Stimulated activated effector memory CD8-positive, alpha-beta T cell treated with anti-CD3 and anti-CD28 coated beads, Interleukin-12 subunit alpha, Interleukin-12 subunit beta, amount 100 ng/mL, for 72 hours (primary cell): ENCODE measurements at regions not wholly inside any gene's neighbourhood (a gene's known extent, or its start where the extent isn't known, plus 50 kb on each side); places are given as distances from the start of the nearest gene placed in this dataset.

Experiments used
- ATAC-seq: fragments of 150-1000 bp; cut with Tn5 transposase; 2 replicates; pipeline ENCODE4 v1.10.0; 2021
- DNase-seq, 2 donors: peaks; one replicate each; pipeline ENCODE4 v3.0.0; 2021 to 2022; ENCODE audit warnings: low spot score in 2 of 2
- H3K27ac Mint-ChIP-seq: one replicate; pipeline ENCODE4 v1.8.0; 2022; ENCODE audit warnings: mild to moderate bottlenecking, mixed read lengths
- H3K36me3 Mint-ChIP-seq: one replicate; pipeline ENCODE4 v1.8.0; 2022; ENCODE audit warnings: mild to moderate bottlenecking, mixed read lengths
- H3K4me1 Mint-ChIP-seq: one replicate; pipeline ENCODE4 v1.8.0; 2022; ENCODE audit warnings: mixed read lengths
- H3K4me3 Mint-ChIP-seq: one replicate; pipeline ENCODE4 v1.8.0; 2022; ENCODE audit warnings: mild to moderate bottlenecking, mixed read lengths
- H3K9me3 Mint-ChIP-seq: one replicate; pipeline ENCODE4 v1.8.0; 2022; ENCODE audit warnings: mixed read lengths

GRCh38 chr2:66930339-66931220 lies 466.6 kb upstream of the ETAA1 start:
- H3K36me3 Mint-ChIP-seq, result no peaks in the 10 kb centered on the region
- peaks cover 6% of the 10 kb centered on the region for H3K9me3 Mint-ChIP-seq
- DNase-seq, result no peak
- H3K27ac Mint-ChIP-seq, result no peak overlapping the region
- no peak overlapping the region for H3K4me3 Mint-ChIP-seq
- no peak for ATAC-seq
- H3K4me1 Mint-ChIP-seq, result no peaks in the 10 kb centered on the region

DNA sequence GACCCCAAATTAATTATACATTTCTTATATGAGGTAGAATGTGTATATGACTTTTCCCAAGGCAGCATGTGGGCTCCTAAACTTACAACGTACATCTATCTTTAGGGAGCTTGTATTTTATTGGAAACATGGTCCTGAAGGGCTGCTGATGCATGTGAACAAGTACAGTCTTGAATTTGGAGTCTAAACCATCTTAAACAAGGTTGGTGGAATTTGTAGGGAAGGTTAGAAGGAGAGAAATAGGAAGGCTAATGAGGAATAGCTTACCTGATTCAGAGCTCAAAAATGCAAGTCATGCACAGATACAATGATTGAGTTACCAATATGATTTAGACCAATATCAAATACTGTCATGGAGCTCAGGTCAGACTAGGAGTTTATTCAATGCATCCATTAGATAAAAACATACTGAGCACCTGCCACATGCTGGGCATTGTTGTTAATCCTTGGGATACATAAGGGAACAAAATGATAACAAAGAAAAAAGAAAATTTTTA lies 458.6 kb upstream of the ETAA1 start:
- DNase-seq, result no peak
- Mint-ChIP-seq H3K27ac (no peak overlapping the region), H3K9me3 (peaks cover 7% of the 10 kb centered on the region), H3K36me3 (no peaks in the 10 kb centered on the region), H3K4me3 (no peak overlapping the region), H3K4me1 (no peaks in the 10 kb centered on the region)
- no peak for ATAC-seq

GRCh38 chr2:66940080-66940479 lies 457.1 kb upstream of the ETAA1 start:
- ATAC-seq, result no peak
- DNase-seq, result no peak
- H3K4me3 Mint-ChIP-seq, result no peak overlapping the region
- H3K27ac Mint-ChIP-seq, result no peak overlapping the region
- peaks cover 10% of the 10 kb centered on the region for H3K9me3 Mint-ChIP-seq
- H3K4me1 Mint-ChIP-seq, result no peaks in the 10 kb centered on the region
- H3K36me3 Mint-ChIP-seq, result no peaks in the 10 kb centered on the region

- Mint-ChIP-seq H3K4me1 (no peaks in the 10 kb centered on the region), H3K36me3 (no peaks in the 10 kb centered on the region), H3K9me3 (peaks cover 11% of the 10 kb centered on the region), H3K4me3 (no peak overlapping the region), H3K27ac (no peak overlapping the region)
- DNase-seq, result no peak
- no peak for ATAC-seq
Observed at GRCh38 chr2:66948234-66948633, 448.9 kb upstream of the ETAA1 start.

DNA sequence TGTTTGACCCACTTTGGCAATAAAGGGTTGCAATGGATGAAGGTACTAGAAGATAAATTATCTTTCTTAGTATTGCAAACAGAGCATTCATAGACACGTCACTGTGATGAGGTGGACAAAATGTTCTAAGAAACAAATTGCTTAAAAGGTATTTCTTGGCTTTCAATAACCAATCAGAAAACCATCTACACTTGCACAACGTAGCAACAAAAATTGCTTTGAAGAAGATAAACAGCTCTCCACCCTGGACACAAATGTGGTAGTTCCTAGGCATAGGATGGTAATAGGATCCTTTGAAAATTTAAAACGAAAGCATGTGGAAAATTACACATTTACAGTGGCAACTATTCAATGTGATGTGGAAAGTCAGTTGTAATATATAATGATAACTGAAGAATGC lies 439.9 kb upstream of the ETAA1 start:
- Mint-ChIP-seq H3K27ac (no peak overlapping the region), H3K36me3 (no peaks in the 10 kb centered on the region), H3K9me3 (peaks cover 7% of the 10 kb centered on the region), H3K4me1 (no peaks in the 10 kb centered on the region), H3K4me3 (no peak overlapping the region)
- no peak for ATAC-seq
- no peak for DNase-seq

DNA sequence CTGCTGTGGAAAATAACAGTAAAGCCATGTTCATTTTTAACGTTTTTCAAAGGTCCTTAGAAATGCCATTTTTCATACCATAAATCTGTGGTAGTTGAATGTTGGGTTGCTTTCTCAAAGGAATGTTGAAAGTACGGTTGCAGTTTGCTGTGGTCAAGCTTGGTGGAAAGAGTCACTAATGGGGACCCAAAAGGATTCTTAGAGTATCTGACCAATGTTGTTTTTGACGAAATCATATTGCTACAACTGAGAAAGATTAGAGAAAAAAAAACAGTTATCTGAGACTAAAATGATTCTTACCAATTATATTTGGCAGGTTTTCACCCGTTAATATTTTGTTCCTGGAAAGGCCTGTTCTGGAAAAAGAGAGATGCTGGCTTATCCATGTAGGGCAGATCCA lies 439.5 kb upstream of the ETAA1 start:
- DNase-seq (no peak), ATAC-seq (no peak)
- Mint-ChIP-seq H3K36me3 (no peaks in the 10 kb centered on the region), H3K27ac (no peak overlapping the region), H3K4me1 (no peaks in the 10 kb centered on the region), H3K9me3 (peaks cover 7% of the 10 kb centered on the region), H3K4me3 (no peak overlapping the region)

DNA sequence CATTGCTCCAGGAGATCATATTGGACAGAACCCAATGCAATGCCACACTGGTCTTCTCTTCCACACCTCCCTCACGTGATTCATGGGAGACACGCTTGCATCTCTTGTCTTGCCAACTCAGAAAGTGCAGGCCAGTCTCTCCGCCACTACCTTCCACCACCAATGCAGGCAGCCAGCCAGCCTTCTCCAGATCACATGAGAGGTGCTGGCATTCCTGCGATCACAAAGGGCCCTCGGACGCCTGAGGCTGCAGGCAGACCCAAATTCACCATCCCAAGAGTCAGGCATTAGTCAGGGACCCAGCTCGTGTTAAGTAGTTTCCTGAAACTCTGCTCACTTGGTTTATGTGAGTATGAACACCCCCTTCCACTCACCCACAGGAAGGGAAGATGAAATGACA lies 437.0 kb upstream of the ETAA1 start:
- no peaks in the 10 kb centered on the region for H3K4me1 Mint-ChIP-seq
- no peak overlapping the region for H3K4me3 Mint-ChIP-seq
- no peak for ATAC-seq
- H3K9me3 Mint-ChIP-seq, result peaks cover 3% of the 10 kb centered on the region
- no peak overlapping the region for H3K27ac Mint-ChIP-seq
- DNase-seq, result no peak
- no peaks in the 10 kb centered on the region for H3K36me3 Mint-ChIP-seq

DNA sequence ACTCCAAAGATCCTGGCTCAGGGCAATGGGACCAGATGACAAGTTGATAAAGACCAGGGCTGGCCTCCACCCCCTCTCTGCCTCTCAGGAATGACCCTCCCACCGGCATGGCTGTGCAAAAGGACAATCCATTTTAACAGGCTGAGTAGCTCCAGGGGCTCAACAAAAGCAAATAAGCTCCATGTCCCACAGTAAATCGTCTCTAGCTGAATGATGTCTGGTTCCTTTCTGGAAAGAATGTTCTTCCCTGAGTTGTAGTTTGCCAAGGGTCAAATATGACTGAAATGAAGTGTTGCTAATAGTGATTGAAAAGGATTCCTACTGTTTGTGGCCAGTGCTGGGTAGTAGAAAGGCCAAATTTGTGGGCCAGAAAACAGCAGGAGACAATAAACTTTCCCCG lies 434.4 kb upstream of the ETAA1 start:
- Mint-ChIP-seq H3K27ac (no peak overlapping the region), H3K36me3 (no peaks in the 10 kb centered on the region), H3K4me3 (no peak overlapping the region), H3K9me3 (peaks cover 3% of the 10 kb centered on the region), H3K4me1 (no peaks in the 10 kb centered on the region)
- ATAC-seq (no peak), DNase-seq (no peak)

DNA sequence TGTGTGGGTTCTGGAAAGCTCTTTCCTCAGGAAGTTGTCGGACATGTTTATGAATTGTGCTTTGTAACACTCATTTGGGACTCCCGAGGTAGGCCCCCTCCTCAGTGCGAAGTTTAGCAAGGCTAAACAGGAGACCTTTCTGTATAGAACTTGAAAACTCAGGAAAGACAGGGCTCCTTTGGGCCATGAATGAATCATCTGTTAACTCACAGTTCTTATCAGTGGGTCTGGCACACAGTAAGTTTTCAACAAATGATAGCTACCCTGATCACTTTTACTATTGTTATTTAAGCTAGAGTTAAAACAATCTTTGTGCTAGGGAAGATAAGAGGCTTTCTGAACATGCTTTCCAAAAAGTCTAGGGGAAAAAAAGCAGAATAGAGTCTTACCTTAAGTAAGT lies 430.5 kb upstream of the ETAA1 start:
- Mint-ChIP-seq H3K9me3 (no peaks in the 10 kb centered on the region), H3K4me3 (no peak overlapping the region), H3K36me3 (no peaks in the 10 kb centered on the region), H3K4me1 (no peaks in the 10 kb centered on the region), H3K27ac (no peak overlapping the region)
- no peak for ATAC-seq
- no peak for DNase-seq

DNA sequence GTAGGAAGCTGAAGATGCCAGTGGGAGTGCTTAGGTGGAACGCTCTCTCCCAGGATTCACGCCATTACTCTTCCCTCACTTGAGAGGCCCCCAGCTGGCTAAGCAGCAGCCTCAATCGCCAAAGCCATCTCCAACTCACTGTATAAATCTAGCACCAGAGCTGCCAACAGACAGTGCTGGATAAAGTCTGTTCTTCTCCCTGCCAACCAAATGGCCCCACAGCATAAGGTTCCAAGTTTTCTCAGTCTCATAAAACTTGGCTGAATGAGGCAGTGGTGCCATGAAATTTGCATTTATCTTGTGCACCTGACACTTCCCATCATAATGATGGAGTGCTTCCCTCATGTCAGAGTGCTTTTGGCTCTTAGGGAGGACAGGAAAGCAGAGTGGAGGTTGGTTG lies 428.2 kb upstream of the ETAA1 start:
- no peaks in the 10 kb centered on the region for H3K4me1 Mint-ChIP-seq
- no peaks in the 10 kb centered on the region for H3K36me3 Mint-ChIP-seq
- no peak overlapping the region for H3K27ac Mint-ChIP-seq
- no peak overlapping the region for H3K4me3 Mint-ChIP-seq
- no peak for DNase-seq
- H3K9me3 Mint-ChIP-seq, result peaks cover 3% of the 10 kb centered on the region
- ATAC-seq, result no peak

- H3K36me3 Mint-ChIP-seq, result no peaks in the 10 kb centered on the region
- DNase-seq, result no peak
- no peaks in the 10 kb centered on the region for H3K4me1 Mint-ChIP-seq
- H3K4me3 Mint-ChIP-seq, result no peak overlapping the region
- no peak overlapping the region for H3K27ac Mint-ChIP-seq
- H3K9me3 Mint-ChIP-seq, result no peaks in the 10 kb centered on the region
- no peak for ATAC-seq
Observed at GRCh38 chr2:66981074-66981473, 416.1 kb upstream of the ETAA1 start.

GRCh38 chr2:66982766-66983165 lies 414.4 kb upstream of the ETAA1 start:
- H3K4me1 Mint-ChIP-seq, result no peaks in the 10 kb centered on the region
- no peaks in the 10 kb centered on the region for H3K36me3 Mint-ChIP-seq
- no peaks in the 10 kb centered on the region for H3K9me3 Mint-ChIP-seq
- no peak overlapping the region for H3K27ac Mint-ChIP-seq
- H3K4me3 Mint-ChIP-seq, result no peak overlapping the region
- DNase-seq (no peak), ATAC-seq (no peak)

DNA sequence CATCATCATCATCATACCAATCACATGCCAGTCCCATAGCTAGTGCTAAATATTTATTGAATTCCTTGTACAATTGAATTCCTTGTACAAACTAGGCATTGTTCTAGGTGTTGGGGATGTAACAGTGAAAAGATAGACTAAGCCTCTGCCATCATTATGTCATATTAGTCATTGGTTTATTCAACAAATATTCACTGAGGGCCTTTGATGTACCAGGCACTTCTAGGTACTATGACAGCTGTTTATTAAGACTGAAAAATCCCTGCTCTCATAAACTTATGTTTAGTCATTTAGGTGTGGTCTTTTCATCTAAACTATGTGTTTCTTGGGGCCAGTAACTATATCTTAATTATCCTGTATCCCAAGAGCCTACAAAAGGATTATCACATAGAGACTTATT lies 412.3 kb upstream of the ETAA1 start:
- no peak overlapping the region for H3K27ac Mint-ChIP-seq
- no peak for DNase-seq
- H3K4me3 Mint-ChIP-seq, result no peak overlapping the region
- H3K36me3 Mint-ChIP-seq, result no peaks in the 10 kb centered on the region
- no peaks in the 10 kb centered on the region for H3K9me3 Mint-ChIP-seq
- no peaks in the 10 kb centered on the region for H3K4me1 Mint-ChIP-seq
- ATAC-seq, result no peak

DNA sequence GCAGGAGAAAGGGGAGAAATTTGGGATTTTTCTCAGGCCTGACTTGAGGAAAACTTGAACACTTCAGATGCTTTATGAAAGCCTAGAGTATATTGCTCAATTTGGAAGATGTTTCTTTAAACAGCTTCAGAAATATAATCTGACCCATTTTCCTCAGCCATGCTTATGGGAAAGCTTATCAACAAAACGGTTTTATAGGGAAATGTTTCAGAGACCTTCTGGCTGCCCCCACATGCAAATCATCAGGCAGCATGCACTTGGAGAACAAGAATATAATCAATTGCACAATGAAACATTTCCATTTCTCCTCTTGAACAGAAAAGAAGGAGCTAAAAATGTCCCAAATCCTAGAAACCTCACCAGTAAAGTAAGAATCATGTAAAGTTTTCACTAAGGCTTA lies 411.2 kb upstream of the ETAA1 start:
- no peak overlapping the region for H3K27ac Mint-ChIP-seq
- no peak overlapping the region for H3K4me3 Mint-ChIP-seq
- DNase-seq, result no peak
- no peaks in the 10 kb centered on the region for H3K9me3 Mint-ChIP-seq
- no peaks in the 10 kb centered on the region for H3K4me1 Mint-ChIP-seq
- no peak for ATAC-seq
- H3K36me3 Mint-ChIP-seq, result no peaks in the 10 kb centered on the region

- Mint-ChIP-seq H3K36me3 (no peaks in the 10 kb centered on the region), H3K27ac (no peak overlapping the region), H3K4me3 (no peak overlapping the region), H3K4me1 (no peaks in the 10 kb centered on the region), H3K9me3 (peaks cover 3% of the 10 kb centered on the region)
- DNase-seq (no peak), ATAC-seq (no peak)
Observed at GRCh38 chr2:66987733-66988132, 409.4 kb upstream of the ETAA1 start.

DNA sequence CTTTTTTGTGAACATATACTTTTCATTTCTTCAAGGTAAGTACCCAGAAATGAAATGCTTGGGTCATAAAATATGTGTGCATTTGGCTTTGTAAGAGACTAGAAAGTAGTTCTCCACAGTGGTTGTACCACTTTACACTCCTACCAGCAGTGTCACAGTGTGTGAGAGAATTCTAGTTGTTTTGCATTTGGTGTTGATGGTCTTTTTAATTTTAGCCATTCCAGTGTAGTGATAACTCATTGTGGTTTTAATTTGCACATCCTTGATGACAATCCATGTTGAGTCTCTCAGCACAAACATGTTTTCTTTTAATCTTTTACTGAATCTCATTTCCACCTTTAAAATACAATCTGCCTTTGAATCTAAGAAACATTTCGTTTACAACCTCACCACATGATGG lies 402.5 kb upstream of the ETAA1 start:
- Mint-ChIP-seq H3K4me3 (no peak overlapping the region), H3K36me3 (no peaks in the 10 kb centered on the region), H3K27ac (no peak overlapping the region), H3K4me1 (no peaks in the 10 kb centered on the region), H3K9me3 (peaks cover 3% of the 10 kb centered on the region)
- ATAC-seq (no peak), DNase-seq (no peak)
